Mammary epithelial cell (primary cell): ENCODE measurements at regions not wholly inside any gene's neighbourhood (a gene's known extent, or its start where the extent isn't known, plus 50 kb on each side); places are given as distances from the start of the nearest gene placed in this dataset.

Source experiments
- CTCF ChIP-seq, 2 donors: IDR thresholded peaks in 1 of 2; conservative IDR thresholded peaks in 1 of 2; 2 replicates each; pipeline ENCODE4 v1.5.1; 2011 to 2012; ENCODE audit warnings: inconsistent platforms in 2 of 2, low read length in 2 of 2, mild to moderate bottlenecking in 2 of 2, control low read depth in 1 of 2, low read depth in 1 of 2; ENCODE audit not compliant: insufficient read depth in 1 of 2; ENCODE audit errors: extremely low read depth in 1 of 2
- EZH2 ChIP-seq: IDR thresholded peaks from 2 replicates; pipeline ENCODE4 v1.6.1; 2012; ENCODE audit warnings: low read length, inconsistent platforms, borderline replicate concordance

- TF ChIP-seq CTCF (conservative IDR thresholded peaks at IDR 0.05 in 1 of 2, IDR thresholded peaks at IDR 0.05 in 1 of 2; ENCODE audit: extremely low read depth in 1 of 2, insufficient read depth in 1 of 2, low read depth in 1 of 2, low read length in 2 of 2): no peak
- TF ChIP-seq EZH2: no peak
Measured at GRCh38 chr1:116219651-116220434, 108.6 kb downstream of the MAB21L3 start.
